HL-60 (cell line): ENCODE measurements at regions not wholly inside any gene's neighbourhood (a gene's known extent, or its start where the extent isn't known, plus 50 kb on each side); places are given as distances from the start of the nearest gene placed in this dataset.

Experiments
- DNase-seq, 2 experiments: peaks; one replicate each; pipeline ENCODE4 v3.0.0-alpha.2; 2010 to 2020; ENCODE audit warnings: low read depth in 1 of 2, low spot score in 1 of 2
- H3K27ac ChIP-seq: fragments of 250-450 bp; sonication (Bioruptor Pico); replicated peaks from 2 replicates; pipeline ENCODE4 v1.5.1; 2020; ENCODE audit warnings: mild to moderate bottlenecking, moderate library complexity
- H3K27me3 ChIP-seq: fragments of 250-450 bp; sonication (Bioruptor Pico); 2 replicates; pipeline ENCODE4 v1.5.1; 2021; ENCODE audit warnings: mild to moderate bottlenecking, moderate library complexity; ENCODE audit not compliant: insufficient read depth, poor library complexity, severe bottlenecking
- H3K4me3 ChIP-seq: replicated peaks from 2 replicates; pipeline ENCODE4 v1.5.1; 2011; ENCODE audit warnings: mild to moderate bottlenecking, control low read depth, low read length; ENCODE audit not compliant: insufficient read depth
- GABPA ChIP-seq: IDR thresholded peaks from 2 replicates; pipeline ENCODE4 v1.6.1; 2012; ENCODE audit warnings: low read depth
- POLR2AphosphoS5 ChIP-seq: IDR thresholded peaks from 2 replicates; pipeline ENCODE4 v1.6.1; 2012; ENCODE audit warnings: low read depth
- SPI1 ChIP-seq: IDR thresholded peaks from 2 replicates; pipeline ENCODE4 v1.6.1; 2012; ENCODE audit warnings: low read depth, mild to moderate bottlenecking, borderline replicate concordance
- TF ChIP-seq, protein P1 (sequence below): IDR thresholded peaks from one replicate; pipeline ENCODE4 v1.5.1; 2011; ENCODE audit warnings: low read length, control low read depth, inconsistent platforms; ENCODE audit not compliant: insufficient read depth
- TF ChIP-seq, protein P2 (sequence below): IDR thresholded peaks from 2 replicates; pipeline ENCODE4 v1.6.1; 2012; ENCODE audit warnings: low read depth; ENCODE audit not compliant: insufficient replicate concordance

DNA sequence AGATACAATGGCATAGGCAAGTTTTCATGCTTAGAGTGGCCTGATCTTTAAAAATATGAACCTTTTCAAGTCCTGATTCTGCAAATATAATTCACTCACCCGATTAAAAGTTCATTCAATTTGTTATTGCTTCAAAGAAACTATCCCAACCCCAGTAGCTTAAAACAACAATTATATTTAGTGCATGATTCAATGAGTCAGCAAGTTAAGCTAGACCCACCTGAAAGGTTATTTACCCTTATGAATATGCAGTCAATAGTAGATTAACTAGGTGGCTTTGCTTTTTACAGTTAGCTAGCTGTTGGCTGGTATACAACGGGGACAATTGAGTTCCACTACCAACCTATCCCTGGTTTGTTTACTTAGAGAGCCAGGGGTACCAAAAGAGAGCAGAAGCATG is 95.6 kb upstream of the ANKEF1 start:
- TF ChIP-seq, protein P1, sequence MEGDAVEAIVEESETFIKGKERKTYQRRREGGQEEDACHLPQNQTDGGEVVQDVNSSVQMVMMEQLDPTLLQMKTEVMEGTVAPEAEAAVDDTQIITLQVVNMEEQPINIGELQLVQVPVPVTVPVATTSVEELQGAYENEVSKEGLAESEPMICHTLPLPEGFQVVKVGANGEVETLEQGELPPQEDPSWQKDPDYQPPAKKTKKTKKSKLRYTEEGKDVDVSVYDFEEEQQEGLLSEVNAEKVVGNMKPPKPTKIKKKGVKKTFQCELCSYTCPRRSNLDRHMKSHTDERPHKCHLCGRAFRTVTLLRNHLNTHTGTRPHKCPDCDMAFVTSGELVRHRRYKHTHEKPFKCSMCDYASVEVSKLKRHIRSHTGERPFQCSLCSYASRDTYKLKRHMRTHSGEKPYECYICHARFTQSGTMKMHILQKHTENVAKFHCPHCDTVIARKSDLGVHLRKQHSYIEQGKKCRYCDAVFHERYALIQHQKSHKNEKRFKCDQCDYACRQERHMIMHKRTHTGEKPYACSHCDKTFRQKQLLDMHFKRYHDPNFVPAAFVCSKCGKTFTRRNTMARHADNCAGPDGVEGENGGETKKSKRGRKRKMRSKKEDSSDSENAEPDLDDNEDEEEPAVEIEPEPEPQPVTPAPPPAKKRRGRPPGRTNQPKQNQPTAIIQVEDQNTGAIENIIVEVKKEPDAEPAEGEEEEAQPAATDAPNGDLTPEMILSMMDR, result no peak
- TF ChIP-seq, protein P2, sequence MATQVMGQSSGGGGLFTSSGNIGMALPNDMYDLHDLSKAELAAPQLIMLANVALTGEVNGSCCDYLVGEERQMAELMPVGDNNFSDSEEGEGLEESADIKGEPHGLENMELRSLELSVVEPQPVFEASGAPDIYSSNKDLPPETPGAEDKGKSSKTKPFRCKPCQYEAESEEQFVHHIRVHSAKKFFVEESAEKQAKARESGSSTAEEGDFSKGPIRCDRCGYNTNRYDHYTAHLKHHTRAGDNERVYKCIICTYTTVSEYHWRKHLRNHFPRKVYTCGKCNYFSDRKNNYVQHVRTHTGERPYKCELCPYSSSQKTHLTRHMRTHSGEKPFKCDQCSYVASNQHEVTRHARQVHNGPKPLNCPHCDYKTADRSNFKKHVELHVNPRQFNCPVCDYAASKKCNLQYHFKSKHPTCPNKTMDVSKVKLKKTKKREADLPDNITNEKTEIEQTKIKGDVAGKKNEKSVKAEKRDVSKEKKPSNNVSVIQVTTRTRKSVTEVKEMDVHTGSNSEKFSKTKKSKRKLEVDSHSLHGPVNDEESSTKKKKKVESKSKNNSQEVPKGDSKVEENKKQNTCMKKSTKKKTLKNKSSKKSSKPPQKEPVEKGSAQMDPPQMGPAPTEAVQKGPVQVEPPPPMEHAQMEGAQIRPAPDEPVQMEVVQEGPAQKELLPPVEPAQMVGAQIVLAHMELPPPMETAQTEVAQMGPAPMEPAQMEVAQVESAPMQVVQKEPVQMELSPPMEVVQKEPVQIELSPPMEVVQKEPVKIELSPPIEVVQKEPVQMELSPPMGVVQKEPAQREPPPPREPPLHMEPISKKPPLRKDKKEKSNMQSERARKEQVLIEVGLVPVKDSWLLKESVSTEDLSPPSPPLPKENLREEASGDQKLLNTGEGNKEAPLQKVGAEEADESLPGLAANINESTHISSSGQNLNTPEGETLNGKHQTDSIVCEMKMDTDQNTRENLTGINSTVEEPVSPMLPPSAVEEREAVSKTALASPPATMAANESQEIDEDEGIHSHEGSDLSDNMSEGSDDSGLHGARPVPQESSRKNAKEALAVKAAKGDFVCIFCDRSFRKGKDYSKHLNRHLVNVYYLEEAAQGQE, result no peak
- TF ChIP-seq SPI1 (no peak), POLR2AphosphoS5 (no peak), GABPA (no peak)
- no peak for DNase-seq
- Histone ChIP-seq H3K27ac (no peak overlapping the region), H3K27me3 (no peaks in the 10 kb centered on the region), H3K4me3 (no peak overlapping the region)

DNA sequence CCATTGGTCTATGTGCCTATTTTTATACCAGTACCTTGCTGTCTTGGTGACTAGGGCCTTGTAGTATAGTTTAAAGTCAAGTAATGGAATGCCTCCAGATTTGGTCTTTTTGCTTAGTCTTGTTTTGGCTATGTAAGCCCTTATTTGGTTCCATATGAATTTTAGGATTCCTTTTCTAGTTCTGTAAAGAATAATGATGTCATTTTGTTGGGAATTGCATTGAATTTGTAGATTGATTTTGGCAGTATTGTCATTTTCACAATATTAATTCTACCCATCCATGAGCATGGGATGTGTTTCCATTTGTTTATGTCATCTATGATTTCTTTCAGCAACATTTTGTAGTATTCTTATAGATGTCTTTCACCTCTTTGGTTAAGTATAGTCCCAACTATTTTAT is 96.4 kb upstream of the PAK5 start:
- TF ChIP-seq GABPA, result no peak
- TF ChIP-seq SPI1, result no peak
- TF ChIP-seq, protein P1, result no peak
- no peak for TF ChIP-seq POLR2AphosphoS5
- TF ChIP-seq, protein P2, result no peak
- Histone ChIP-seq H3K27me3 (no peaks in the 10 kb centered on the region), H3K27ac (no peak overlapping the region), H3K4me3 (no peak overlapping the region)
- no peak for DNase-seq

DNA sequence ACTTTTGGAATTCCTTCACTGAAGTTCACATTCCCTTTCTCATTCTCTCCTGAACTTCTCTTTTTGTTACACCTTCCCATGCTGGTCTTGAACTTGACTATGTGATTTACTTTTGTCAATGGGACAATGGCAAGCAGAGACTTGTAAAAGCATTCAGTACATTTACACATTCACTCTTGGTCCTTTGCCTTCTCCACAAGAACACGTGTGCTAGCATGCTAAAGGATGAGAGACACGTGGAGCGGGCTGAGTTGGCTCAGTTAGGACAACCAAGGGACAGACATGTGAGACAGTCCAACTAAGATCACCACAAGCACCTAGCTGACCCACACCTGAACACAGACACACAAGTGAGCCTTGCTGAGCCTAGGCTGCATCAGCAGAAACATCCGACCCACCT is 91.3 kb upstream of the PAK5 start:
- TF ChIP-seq, protein P2, result no peak
- Histone ChIP-seq H3K27ac (no peak overlapping the region), H3K27me3 (peaks cover 3% of the 10 kb centered on the region), H3K4me3 (no peak overlapping the region)
- DNase-seq, result no peak

DNA sequence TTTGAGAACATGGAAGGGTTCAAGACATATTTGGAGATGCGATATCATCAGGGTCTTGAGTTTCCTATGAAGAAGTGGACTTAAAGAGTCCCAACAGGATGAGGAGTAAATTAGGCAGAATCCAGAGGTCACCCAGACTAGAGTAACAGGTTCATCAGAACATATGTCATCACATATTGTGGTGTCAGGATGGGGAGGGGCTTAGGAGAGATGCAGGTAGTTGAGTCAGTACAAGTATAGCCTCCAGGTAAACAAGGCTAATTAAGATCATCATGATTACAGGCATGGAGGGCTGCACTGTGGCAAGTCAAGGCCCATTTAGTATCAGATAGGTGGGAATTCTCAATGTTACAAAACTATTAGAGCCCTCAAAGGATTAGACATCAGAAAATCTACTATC is 90.1 kb upstream of the PAK5 start:
- no peak for DNase-seq
- Histone ChIP-seq H3K27ac (no peak overlapping the region), H3K27me3 (peaks cover 3% of the 10 kb centered on the region), H3K4me3 (no peak overlapping the region)
- TF ChIP-seq SPI1 (no peak), GABPA (no peak), POLR2AphosphoS5 (no peak)
- TF ChIP-seq, protein P2, result no peak
- TF ChIP-seq, protein P1, result no peak
